H9 (cell line): ENCODE measurements at regions not wholly inside any gene's neighbourhood (a gene's known extent, or its start where the extent isn't known, plus 50 kb on each side); places are given as distances from the start of the nearest gene placed in this dataset.

ENCODE experiments used
- DNase-seq: peaks from one replicate; pipeline ENCODE4 v3.0.0-alpha.2; 2017
- H2AFZ ChIP-seq: one replicate; pipeline ENCODE4 v1.6.1; 2013; ENCODE audit warnings: mild to moderate bottlenecking, low read length, control low read depth, moderate library complexity
- H2AK5ac ChIP-seq: 2 replicates; pipeline ENCODE4 v1.6.1; 2013; ENCODE audit warnings: low read length, control low read depth, mixed read lengths; ENCODE audit not compliant: insufficient read length
- H2BK120ac ChIP-seq: one replicate; pipeline ENCODE4 v1.6.1; 2013; ENCODE audit warnings: low read depth, mild to moderate bottlenecking, low read length, control low read depth, inconsistent platforms; ENCODE audit not compliant: poor library complexity, severe bottlenecking
- H2BK12ac ChIP-seq: 2 replicates; pipeline ENCODE4 v1.6.1; 2013; ENCODE audit warnings: low read length, control low read depth, mixed read lengths, low read depth; ENCODE audit not compliant: insufficient read length
- H2BK15ac ChIP-seq: 2 replicates; pipeline ENCODE4 v1.6.1; 2013; ENCODE audit warnings: low read depth, low read length, control low read depth
- H2BK20ac ChIP-seq: one replicate; pipeline ENCODE4 v1.6.1; 2013; ENCODE audit warnings: low read depth, mild to moderate bottlenecking, low read length, control low read depth, inconsistent platforms; ENCODE audit not compliant: poor library complexity, severe bottlenecking
- H2BK5ac ChIP-seq: 2 replicates; pipeline ENCODE4 v1.6.1; 2013; ENCODE audit warnings: low read length, control low read depth, mixed read lengths; ENCODE audit not compliant: insufficient read length
- H3K14ac ChIP-seq: 2 replicates; pipeline ENCODE4 v1.6.1; 2013; ENCODE audit warnings: low read length, control low read depth; ENCODE audit not compliant: insufficient read depth
- H3K18ac ChIP-seq: 2 replicates; pipeline ENCODE4 v1.6.1; 2013; ENCODE audit warnings: low read depth, mild to moderate bottlenecking, mixed read lengths, low read length, control low read depth; ENCODE audit not compliant: insufficient read length
- H3K23ac ChIP-seq: 2 replicates; pipeline ENCODE4 v1.6.1; 2013; ENCODE audit warnings: low read length, control low read depth, mixed read lengths, low read depth; ENCODE audit not compliant: insufficient read length
- H3K23me2 ChIP-seq: 2 replicates; pipeline ENCODE4 v1.6.1; 2013; ENCODE audit warnings: low read depth, mild to moderate bottlenecking, mixed read lengths, low read length, control low read depth; ENCODE audit not compliant: insufficient read length, poor library complexity, severe bottlenecking
- H3K27ac ChIP-seq: 2 replicates; pipeline ENCODE4 v1.5.1; 2013; ENCODE audit warnings: low read length, control low read depth, mixed read lengths, low read depth; ENCODE audit not compliant: insufficient read length
- H3K27me3 ChIP-seq: 2 replicates; pipeline ENCODE4 v1.6.1; 2013; ENCODE audit warnings: low read length, control low read depth, inconsistent platforms; ENCODE audit not compliant: insufficient read depth
- H3K4ac ChIP-seq: 2 replicates; pipeline ENCODE4 v1.6.1; 2013; ENCODE audit warnings: low read depth, mild to moderate bottlenecking, control low read depth, inconsistent platforms, low read length, moderate library complexity
- H3K4me1 ChIP-seq: 2 replicates; pipeline ENCODE4 v1.6.1; 2013; ENCODE audit warnings: low read length, control low read depth, inconsistent platforms; ENCODE audit not compliant: insufficient read depth
- H3K4me2 ChIP-seq: 2 replicates; pipeline ENCODE4 v1.6.1; 2013; ENCODE audit warnings: low read length, control low read depth, mixed read lengths; ENCODE audit not compliant: insufficient read length, insufficient read depth
- H3K56ac ChIP-seq: 2 replicates; pipeline ENCODE4 v1.6.1; 2013; ENCODE audit warnings: low read depth, mild to moderate bottlenecking, mixed read lengths, low read length, control low read depth; ENCODE audit not compliant: insufficient read length
- H3K79me1 ChIP-seq: 2 replicates; pipeline ENCODE4 v1.6.1; 2013; ENCODE audit warnings: low read depth, mild to moderate bottlenecking, moderate library complexity, low read length, control low read depth, inconsistent platforms; ENCODE audit not compliant: insufficient read depth, poor library complexity, severe bottlenecking
- H3K79me2 ChIP-seq: 2 replicates; pipeline ENCODE4 v1.6.1; 2013; ENCODE audit warnings: low read length, control low read depth, inconsistent platforms; ENCODE audit not compliant: insufficient read depth
- H3K9ac ChIP-seq: 2 replicates; pipeline ENCODE4 v1.6.1; 2013; ENCODE audit warnings: low read length, control low read depth, mixed read lengths; ENCODE audit not compliant: insufficient read length; ENCODE audit errors: extremely low read depth
- H3K9me3 ChIP-seq: one replicate; pipeline ENCODE4 v1.6.1; 2013; ENCODE audit warnings: low read depth, low read length, inconsistent platforms; ENCODE audit not compliant: control insufficient read depth
- H3T11ph ChIP-seq: one replicate; pipeline ENCODE4 v1.6.1; 2013; ENCODE audit warnings: mild to moderate bottlenecking, low read length, control low read depth, inconsistent platforms
- H4K20me1 ChIP-seq: one replicate; pipeline ENCODE4 v1.6.1; 2013; ENCODE audit not compliant: control insufficient read depth, insufficient read length, insufficient read depth
- H4K5ac ChIP-seq: 2 replicates; pipeline ENCODE4 v1.6.1; 2013; ENCODE audit warnings: low read depth, mild to moderate bottlenecking, mixed read lengths, low read length, control low read depth; ENCODE audit not compliant: insufficient read length
- H4K8ac ChIP-seq: replicated peaks from 2 replicates; pipeline ENCODE4 v1.6.1; 2013; ENCODE audit warnings: low read length, control low read depth, mixed read lengths, low read depth; ENCODE audit not compliant: insufficient read length
- H4K91ac ChIP-seq: 2 replicates; pipeline ENCODE4 v1.6.1; 2013; ENCODE audit warnings: low read depth, mild to moderate bottlenecking, moderate library complexity, mixed read lengths, low read length, control low read depth; ENCODE audit not compliant: insufficient read length
- H3K27ac Mint-ChIP-seq, 3 experiments: 2 replicates in 2 of 3; 3 replicates in 1 of 3; pipeline ENCODE4 v1.8.0; 2020 to 2021; ENCODE audit warnings: mixed read lengths in 3 of 3, mild to moderate bottlenecking in 1 of 3, moderate library complexity in 1 of 3
- H3K27me3 Mint-ChIP-seq: 2 replicates; pipeline ENCODE4 v1.8.0; 2021; ENCODE audit warnings: low read depth, mild to moderate bottlenecking, moderate library complexity, mixed read lengths
- H3K36me3 Mint-ChIP-seq, 3 experiments: 2 replicates in 2 of 3; 3 replicates in 1 of 3; pipeline ENCODE4 v1.8.0; 2020 to 2021; ENCODE audit warnings: low read depth in 3 of 3, mixed read lengths in 3 of 3; ENCODE audit not compliant: insufficient read depth in 1 of 3
- H3K4me1 Mint-ChIP-seq, 2 experiments: 2 replicates each; pipeline ENCODE4 v1.8.0; 2020; ENCODE audit warnings: mixed read lengths in 2 of 2
- H3K4me3 Mint-ChIP-seq, 2 experiments: 2 replicates in 1 of 2; 3 replicates in 1 of 2; pipeline ENCODE4 v1.8.0; 2020 to 2021; ENCODE audit warnings: mild to moderate bottlenecking in 2 of 2, mixed read lengths in 2 of 2, moderate library complexity in 1 of 2
- H3K9me3 Mint-ChIP-seq, 2 experiments: 2 replicates in 1 of 2; 3 replicates in 1 of 2; pipeline ENCODE4 v1.8.0; 2020; ENCODE audit warnings: mild to moderate bottlenecking in 2 of 2, mixed read lengths in 2 of 2, moderate library complexity in 1 of 2
- CTCF ChIP-seq: fragments of 200-600 bp; sonication (generic); conservative IDR thresholded peaks from 3 replicates; pipeline ENCODE4 v1.8.0; 2021; ENCODE audit warnings: antibody characterized with exemption, mild to moderate bottlenecking
- WGBS: extraction: QIAGEN DNeasy Blood & Tissue Kit; methylation state at CpG from one replicate; pipeline ENCODE4 v1.1.7; 2013; ENCODE audit warnings: missing lambda C conversion rate, low lambda C conversion rate, mixed read lengths; ENCODE audit not compliant: insufficient read length; ENCODE audit errors: extremely low coverage; 5-methylcytosine and 5-hydroxymethylcytosine counted together

GRCh38 chr5:134465816-134466240 lies 54.1 kb upstream of the CDKN2AIPNL start:
- no peaks in the 10 kb centered on the region for H3K36me3 Mint-ChIP-seq
- H3K27ac ChIP-seq: peak overlapping the region; percentile 32

More at GRCh38 chr5:134465816-134466240, 54.1 kb upstream of the CDKN2AIPNL start:
- TF ChIP-seq CTCF: no peak; the same call in 2 of the 3 replicates
- peak; percentile 89 for DNase-seq
- Histone ChIP-seq H3K9ac (peak overlapping the region; percentile 79), H3T11ph (no peak overlapping the region), H3K23ac (no peak overlapping the region), H3K27me3 (no peaks in the 10 kb centered on the region), H2BK20ac (no peak overlapping the region), H2BK12ac (no peak overlapping the region), H2BK120ac (no peak overlapping the region), H3K23me2 (peaks cover 8% of the 10 kb centered on the region), H4K5ac (no peak overlapping the region), H4K8ac (no peak overlapping the region), H2BK15ac (no peak overlapping the region), H4K91ac (no peak overlapping the region), H4K20me1 (no peaks in the 10 kb centered on the region), H3K4me1 (peaks cover 4% of the 10 kb centered on the region; the same call in 1 of the 2 replicates), H3K9me3 (no peaks in the 10 kb centered on the region), H2BK5ac (no peak overlapping the region), H2AK5ac (no peak overlapping the region), H3K4ac (no peak overlapping the region), H3K79me1 (no peaks in the 10 kb centered on the region), H3K79me2 (no peaks in the 10 kb centered on the region), H2AFZ (no peak overlapping the region), H3K14ac (peak overlapping the region; percentile 94), H3K18ac (peak overlapping the region; percentile 23), H3K56ac (no peak overlapping the region), H3K4me2 (peak overlapping the region; percentile 84)
- H3K27me3 Mint-ChIP-seq: no peaks in the 10 kb centered on the region; the same call in 1 of the 2 replicates
- H3K9me3 Mint-ChIP-seq: no peaks in the 10 kb centered on the region
- H3K27ac Mint-ChIP-seq: peak overlapping the region; percentile 97 to 98 (median 97)
- no CpG with 5 or more reads among the region's 31 CpGs for WGBS
- peaks cover 14 to 21% of the 10 kb centered on the region in 2 experiments for H3K4me1 Mint-ChIP-seq
- H3K4me3 Mint-ChIP-seq: peak overlapping the region; percentile 80 to 87
